ENCODE measurements at regions not wholly inside any gene's neighbourhood (a gene's known extent, or its start where the extent isn't known, plus 50 kb on each side); places are given as distances from the start of the nearest gene placed in this dataset.

- CTCF ChIA-PET, result interaction anchor here (0.5 kb wide), 1 partner anchor 71 kb away, joined by 4 read pairs; no protein-coding TSS in a partner anchor
- intact Hi-C loops (cut with micrococcal nuclease), result no loop called here
- H3K27me3 Mint-ChIP-seq, result no peaks in the 10 kb centered on the region
- no peak overlapping the region for H3K27ac Mint-ChIP-seq
- H3K4me1 Mint-ChIP-seq (ENCODE audit: low read depth), result no peaks in the 10 kb centered on the region
- no peaks in the 10 kb centered on the region for H3K36me3 Mint-ChIP-seq
- H3K4me3 Mint-ChIP-seq, result no peak overlapping the region
- DNase-seq, result no peak
- POLR2A ChIA-PET, result no interaction called here
- no peaks in the 10 kb centered on the region for H3K9me3 Mint-ChIP-seq
Observed at GRCh38 chr18:78679031-78679430, 300.6 kb upstream of the SALL3 start.

- ChIA-PET CTCF (no interaction called here), POLR2A (no interaction called here)
- H3K4me1 Mint-ChIP-seq (ENCODE audit: low read depth), result no peaks in the 10 kb centered on the region
- H3K4me3 Mint-ChIP-seq, result no peak overlapping the region
- DNase-seq, result no peak
- no peaks in the 10 kb centered on the region for H3K9me3 Mint-ChIP-seq
- H3K27me3 Mint-ChIP-seq, result no peaks in the 10 kb centered on the region
- no peak overlapping the region for H3K27ac Mint-ChIP-seq
- intact Hi-C loops (cut with micrococcal nuclease), result no loop called here
- no peaks in the 10 kb centered on the region for H3K36me3 Mint-ChIP-seq
Observed at GRCh38 chr18:78679613-78680260, 299.9 kb upstream of the SALL3 start.

GRCh38 chr18:78681396-78681795, 298.2 kb upstream of the SALL3 start:
- ChIA-PET POLR2A (no interaction called here), CTCF (no interaction called here)
- Mint-ChIP-seq H3K9me3 (no peaks in the 10 kb centered on the region), H3K27ac (no peak overlapping the region), H3K4me1 (ENCODE audit: low read depth) (no peaks in the 10 kb centered on the region), H3K36me3 (no peaks in the 10 kb centered on the region), H3K27me3 (no peaks in the 10 kb centered on the region), H3K4me3 (no peak overlapping the region)
- intact Hi-C loops (cut with micrococcal nuclease), result no loop called here
- DNase-seq, result no peak

- Mint-ChIP-seq H3K9me3 (no peaks in the 10 kb centered on the region), H3K36me3 (no peaks in the 10 kb centered on the region), H3K27ac (no peak overlapping the region), H3K4me1 (ENCODE audit: low read depth) (no peaks in the 10 kb centered on the region), H3K27me3 (no peaks in the 10 kb centered on the region), H3K4me3 (no peak overlapping the region)
- DNase-seq, result no peak
- intact Hi-C loops (cut with micrococcal nuclease), result no loop called here
- ChIA-PET POLR2A (interaction anchor here (0.5 kb wide), 1 partner anchor 1166 kb away, joined by 3 read pairs; no protein-coding TSS in a partner anchor), CTCF (no interaction called here)
Observed at GRCh38 chr18:78681934-78682333, 297.7 kb upstream of the SALL3 start.

GRCh38 chr18:78682716-78683115, 296.9 kb upstream of the SALL3 start:
- no peak for DNase-seq
- Mint-ChIP-seq H3K36me3 (no peaks in the 10 kb centered on the region), H3K27me3 (no peaks in the 10 kb centered on the region), H3K27ac (no peak overlapping the region), H3K4me1 (ENCODE audit: low read depth) (no peaks in the 10 kb centered on the region), H3K4me3 (no peak overlapping the region), H3K9me3 (no peaks in the 10 kb centered on the region)
- ChIA-PET POLR2A (no interaction called here), CTCF (no interaction called here)
- intact Hi-C loops (cut with micrococcal nuclease), result no loop called here

- CTCF ChIA-PET, result no interaction called here
- H3K4me3 Mint-ChIP-seq, result no peak overlapping the region
- no peak overlapping the region for H3K27ac Mint-ChIP-seq
- no peaks in the 10 kb centered on the region for H3K9me3 Mint-ChIP-seq
- POLR2A ChIA-PET, result no interaction called here
- no peaks in the 10 kb centered on the region for H3K36me3 Mint-ChIP-seq
- intact Hi-C loops (cut with micrococcal nuclease), result no loop called here
- H3K4me1 Mint-ChIP-seq (ENCODE audit: low read depth), result no peaks in the 10 kb centered on the region
- DNase-seq, result no peak
- H3K27me3 Mint-ChIP-seq, result no peaks in the 10 kb centered on the region
Observed at GRCh38 chr18:78683191-78684010, 296.2 kb upstream of the SALL3 start.

- Mint-ChIP-seq H3K27me3 (no peaks in the 10 kb centered on the region), H3K4me3 (no peak overlapping the region), H3K27ac (no peak overlapping the region), H3K9me3 (no peaks in the 10 kb centered on the region), H3K36me3 (no peaks in the 10 kb centered on the region), H3K4me1 (ENCODE audit: low read depth) (no peaks in the 10 kb centered on the region)
- intact Hi-C loops (cut with micrococcal nuclease), result no loop called here
- no peak for DNase-seq
- ChIA-PET POLR2A (no interaction called here), CTCF (no interaction called here)
Observed at GRCh38 chr18:78685250-78685979, 294.2 kb upstream of the SALL3 start.

GRCh38 chr18:78685980-78686530, 293.6 kb upstream of the SALL3 start:
- intact Hi-C loops (cut with micrococcal nuclease), result no loop called here

GRCh38 chr18:78686976-78687685, 292.5 kb upstream of the SALL3 start:
- Mint-ChIP-seq H3K4me1 (ENCODE audit: low read depth) (no peaks in the 10 kb centered on the region), H3K27ac (no peak overlapping the region), H3K4me3 (no peak overlapping the region), H3K9me3 (no peaks in the 10 kb centered on the region), H3K27me3 (no peaks in the 10 kb centered on the region), H3K36me3 (no peaks in the 10 kb centered on the region)
- CTCF ChIA-PET, result no interaction called here
- DNase-seq, result no peak
- POLR2A ChIA-PET, result no interaction called here
- intact Hi-C loops (cut with micrococcal nuclease), result no loop called here

More at GRCh38 chr18:78685980-78686530, 293.6 kb upstream of the SALL3 start:
- H3K36me3 Mint-ChIP-seq, result no peaks in the 10 kb centered on the region
- CTCF ChIA-PET, result no interaction called here
- no peaks in the 10 kb centered on the region for H3K27me3 Mint-ChIP-seq
- no peaks in the 10 kb centered on the region for H3K9me3 Mint-ChIP-seq
- no peak overlapping the region for H3K27ac Mint-ChIP-seq
- POLR2A ChIA-PET, result no interaction called here
- H3K4me3 Mint-ChIP-seq, result no peak overlapping the region
- H3K4me1 Mint-ChIP-seq (ENCODE audit: low read depth), result no peaks in the 10 kb centered on the region
- no peak for DNase-seq

GRCh38 chr18:78687736-78688135, 291.9 kb upstream of the SALL3 start:
- H3K9me3 Mint-ChIP-seq, result no peaks in the 10 kb centered on the region
- intact Hi-C loops (cut with micrococcal nuclease), result no loop called here
- no peaks in the 10 kb centered on the region for H3K4me1 Mint-ChIP-seq (ENCODE audit: low read depth)
- no peak overlapping the region for H3K27ac Mint-ChIP-seq
- ChIA-PET POLR2A (no interaction called here), CTCF (no interaction called here)
- DNase-seq, result no peak
- no peaks in the 10 kb centered on the region for H3K27me3 Mint-ChIP-seq
- H3K4me3 Mint-ChIP-seq, result no peak overlapping the region
- no peaks in the 10 kb centered on the region for H3K36me3 Mint-ChIP-seq

- Mint-ChIP-seq H3K9me3 (no peaks in the 10 kb centered on the region), H3K27ac (no peak overlapping the region), H3K27me3 (no peaks in the 10 kb centered on the region), H3K36me3 (no peaks in the 10 kb centered on the region), H3K4me3 (no peak overlapping the region), H3K4me1 (ENCODE audit: low read depth) (no peaks in the 10 kb centered on the region)
- DNase-seq, result no peak
- ChIA-PET CTCF (no interaction called here), POLR2A (no interaction called here)
- intact Hi-C loops (cut with micrococcal nuclease), result no loop called here
Observed at GRCh38 chr18:78688249-78688648, 291.4 kb upstream of the SALL3 start.

- H3K4me3 Mint-ChIP-seq, result no peak overlapping the region
- no peaks in the 10 kb centered on the region for H3K36me3 Mint-ChIP-seq
- intact Hi-C loops (cut with micrococcal nuclease), result no loop called here
- POLR2A ChIA-PET, result no interaction called here
- no peak for DNase-seq
- H3K27me3 Mint-ChIP-seq, result no peaks in the 10 kb centered on the region
- H3K4me1 Mint-ChIP-seq (ENCODE audit: low read depth), result no peaks in the 10 kb centered on the region
- CTCF ChIA-PET, result no interaction called here
- H3K9me3 Mint-ChIP-seq, result no peaks in the 10 kb centered on the region
- no peak overlapping the region for H3K27ac Mint-ChIP-seq
Observed at GRCh38 chr18:78688916-78689315, 290.7 kb upstream of the SALL3 start.
